Left hindlimb (tissue), 1 donor: ENCODE measurements at regions not wholly inside any gene's neighbourhood (a gene's known extent, or its start where the extent isn't known, plus 50 kb on each side); places are given as distances from the start of the nearest gene placed in this dataset.

ENCODE experiments used
- DNase-seq: peaks from one replicate; pipeline ENCODE4 v3.0.0-alpha.2; 2018

- DNase-seq, result no peak
Measured at GRCh38 chr6:141029908-141030307, 1102.8 kb upstream of the GJE1 start.

- DNase-seq, result no peak
Measured at GRCh38 chr6:141028791-141029280, 1103.9 kb upstream of the GJE1 start.

DNA sequence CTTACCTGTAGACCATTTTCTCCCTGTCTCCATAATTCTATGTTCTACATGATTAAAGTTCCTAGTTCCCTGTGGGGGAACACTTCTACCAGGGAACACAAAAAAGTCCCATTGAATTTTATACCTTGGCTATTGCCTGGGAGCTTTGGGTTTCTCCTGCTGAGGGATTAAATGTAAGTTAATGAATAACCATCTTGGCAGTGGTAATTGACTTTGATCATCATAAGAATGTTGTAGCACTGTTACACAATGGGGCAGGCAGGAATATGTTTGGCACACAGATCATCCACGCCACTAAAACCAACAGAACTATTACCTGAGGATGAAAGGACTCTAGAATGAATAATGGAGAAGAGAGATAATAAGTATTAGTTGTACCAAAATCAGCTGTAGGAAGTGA is 1106.2 kb upstream of the GJE1 start:
- no peak for DNase-seq

DNA sequence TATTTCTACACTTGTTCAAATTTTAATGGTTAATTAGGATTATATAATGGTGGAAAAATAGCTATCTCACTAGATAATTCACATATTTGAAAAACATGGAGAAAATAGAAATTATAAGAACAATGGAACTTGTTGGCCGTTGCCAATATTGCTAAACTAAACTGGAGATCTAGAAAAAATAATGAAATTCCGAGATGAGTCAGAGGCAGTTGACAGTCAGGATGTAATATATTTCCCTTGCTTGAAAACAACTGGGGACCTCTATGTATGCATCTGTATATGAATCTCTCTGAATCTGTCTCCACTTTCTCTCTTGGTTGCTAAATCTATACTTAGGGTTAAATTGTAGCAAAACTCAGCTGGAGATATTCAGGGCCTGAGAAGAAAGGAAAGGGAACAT is 1108.2 kb upstream of the GJE1 start:
- DNase-seq, result no peak

DNA sequence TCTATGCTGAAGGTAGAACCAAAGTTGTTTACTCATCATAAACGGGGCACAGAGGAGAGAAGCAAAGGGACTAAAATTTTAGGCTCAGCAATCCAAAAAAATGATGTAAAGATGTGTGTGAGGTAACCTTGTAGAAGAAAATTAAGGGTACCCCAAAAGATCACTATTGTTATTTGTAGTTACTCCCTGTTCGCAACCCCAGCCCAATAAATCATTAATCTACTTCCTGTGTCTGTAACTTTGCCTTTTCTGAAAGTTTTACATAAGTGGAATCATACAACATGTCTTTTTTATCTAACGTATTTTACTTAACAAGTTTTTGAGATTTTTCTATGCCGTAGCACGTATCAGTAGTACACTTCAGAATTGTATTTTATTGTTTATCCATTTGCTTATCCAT is 1114.8 kb upstream of the GJE1 start:
- DNase-seq, result no peak

GRCh38 chr6:141000917-141001316 is 1131.8 kb upstream of the GJE1 start:
- no peak for DNase-seq

DNA sequence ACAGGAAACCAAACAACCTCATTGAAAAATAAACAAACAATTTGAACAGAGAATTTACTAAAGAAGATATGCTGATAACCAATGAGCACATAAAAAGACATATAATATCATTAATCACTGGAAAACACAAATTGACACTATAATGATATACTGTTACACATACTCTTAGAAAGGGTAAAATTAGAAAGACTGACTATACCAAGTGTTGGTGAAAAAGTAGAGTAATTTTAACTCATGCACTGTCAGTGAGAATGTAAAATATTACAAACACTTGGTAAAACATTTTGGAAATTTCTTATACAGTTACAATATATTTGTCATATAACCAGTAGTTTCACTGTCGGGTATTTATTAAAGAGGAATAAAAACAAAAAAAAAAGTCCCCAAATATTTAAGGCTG is 1139.2 kb upstream of the GJE1 start:
- no peak for DNase-seq

- DNase-seq, result no peak
Measured at GRCh38 chr6:140992678-140993077, 1140.0 kb upstream of the GJE1 start.

DNA sequence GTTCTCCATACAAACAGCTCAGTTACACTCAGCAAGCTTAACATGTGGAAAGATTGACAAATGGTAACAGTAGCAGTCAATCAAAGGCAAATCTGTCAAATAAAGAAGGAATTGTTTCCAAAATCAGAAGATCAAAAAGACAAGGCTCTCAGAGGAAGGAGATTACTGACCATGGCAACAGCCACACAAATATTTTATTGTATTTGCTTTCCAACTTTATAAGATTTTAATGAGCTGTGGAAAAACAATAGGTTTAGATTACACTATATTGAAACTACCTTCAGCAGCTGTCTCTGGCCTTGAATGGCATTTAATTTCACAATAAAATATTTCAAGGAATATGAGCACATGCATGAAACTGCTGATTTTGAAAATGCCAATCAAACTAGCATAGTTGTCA is 1143.9 kb upstream of the GJE1 start:
- no peak for DNase-seq

DNA sequence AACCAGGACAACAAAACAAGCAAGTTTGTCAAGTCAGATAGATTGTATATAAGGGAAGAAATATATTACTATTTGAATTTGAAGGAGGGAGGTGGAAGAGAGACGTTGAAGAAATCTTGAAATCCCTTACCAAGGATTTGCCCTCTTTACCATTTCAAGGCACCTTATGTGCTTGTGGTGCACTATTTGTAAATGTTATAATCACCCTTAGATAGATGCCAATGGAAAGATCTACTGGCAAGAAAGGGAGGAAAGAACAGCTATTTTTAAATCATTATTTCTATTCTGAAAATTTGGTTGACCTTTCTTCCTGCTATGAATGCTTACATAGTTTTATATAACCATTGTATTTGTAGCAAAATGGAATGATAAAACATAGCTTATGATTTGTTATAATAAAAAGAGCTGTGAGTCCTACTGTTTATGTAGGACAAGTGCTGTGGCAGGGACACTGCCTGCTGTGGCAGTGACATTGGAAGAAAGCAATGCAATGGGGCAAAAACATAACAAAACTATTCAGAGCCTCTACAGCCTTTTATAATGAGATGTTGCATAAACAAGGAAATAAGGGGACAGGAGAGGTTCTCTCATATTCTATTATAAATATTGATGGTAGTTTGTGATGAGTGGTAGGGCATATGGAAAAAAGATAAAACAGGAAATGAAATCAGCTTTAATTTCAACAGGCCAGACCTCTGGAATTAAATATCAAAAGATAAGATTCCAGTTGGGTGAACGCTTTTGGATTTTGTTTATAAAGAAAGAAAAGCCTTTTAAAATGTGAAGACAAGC is 1145.2 kb upstream of the GJE1 start:
- DNase-seq, result no peak

GRCh38 chr6:140985679-140986275 is 1146.9 kb upstream of the GJE1 start:
- DNase-seq, result no peak

- no peak for DNase-seq
Measured at GRCh38 chr6:140980265-140980887, 1152.3 kb upstream of the GJE1 start.

DNA sequence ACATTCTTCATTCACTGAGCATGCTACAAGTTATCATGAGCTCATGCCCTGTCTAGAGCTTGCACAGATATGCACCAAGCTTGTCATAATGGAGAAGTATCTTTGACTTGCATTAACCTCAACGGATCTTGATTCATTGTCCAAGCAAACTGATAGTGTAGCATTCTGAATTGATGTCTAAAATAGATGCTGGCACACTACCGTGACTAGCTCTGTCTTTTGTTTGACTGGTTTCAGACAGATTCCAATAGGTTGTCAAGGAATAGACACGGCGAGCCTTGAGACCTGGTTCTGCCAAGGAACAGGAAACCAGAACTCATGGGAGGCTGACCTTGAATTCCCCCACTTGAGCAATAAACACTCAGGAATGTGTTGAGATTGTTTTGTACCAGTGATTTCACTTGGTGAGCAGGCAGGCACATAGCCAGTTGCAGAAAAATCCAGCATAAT is 1153.1 kb upstream of the GJE1 start:
- DNase-seq, result no peak

- no peak for DNase-seq
Measured at GRCh38 chr6:140977403-140977802, 1155.3 kb upstream of the GJE1 start.

- DNase-seq, result no peak
Measured at GRCh38 chr6:140976806-140977205, 1155.9 kb upstream of the GJE1 start.

DNA sequence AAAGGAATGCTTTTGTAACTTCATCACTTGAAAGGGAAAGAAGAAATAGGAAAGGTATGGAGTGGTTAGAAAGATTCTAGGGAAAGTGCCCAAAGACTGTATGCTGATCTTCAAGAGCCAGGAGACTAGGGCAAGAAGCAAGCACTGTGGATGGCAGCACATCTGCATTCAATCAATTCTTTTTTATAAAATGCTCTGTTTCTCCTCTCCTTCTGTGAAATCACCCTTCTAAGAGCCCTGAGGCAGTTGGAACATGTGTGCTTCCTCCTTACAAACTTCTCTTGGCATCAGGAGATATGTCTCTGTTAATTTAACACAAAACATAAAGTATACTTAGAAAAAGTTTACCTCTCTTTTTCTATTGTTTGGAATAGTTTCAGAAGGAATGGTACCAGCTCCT is 1162.2 kb upstream of the GJE1 start:
- DNase-seq, result no peak

DNA sequence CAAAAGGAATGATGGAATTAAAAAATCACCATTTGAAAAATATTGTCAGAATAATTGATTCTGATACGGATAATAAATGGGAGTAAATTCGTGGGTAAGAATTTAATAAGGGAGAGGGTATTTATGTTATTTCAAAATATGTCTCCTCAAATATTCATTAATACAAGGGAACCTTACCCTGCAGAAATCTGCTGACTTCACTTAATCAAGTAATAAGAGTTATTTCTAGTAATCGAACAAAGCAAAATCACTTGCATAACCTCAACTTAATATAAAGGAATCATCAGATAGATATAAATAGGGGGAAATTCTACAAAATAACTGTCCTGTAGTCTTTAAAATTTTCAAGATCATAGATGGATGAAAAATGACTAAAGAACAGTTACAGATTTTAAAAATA is 1164.7 kb upstream of the GJE1 start:
- DNase-seq, result no peak

DNA sequence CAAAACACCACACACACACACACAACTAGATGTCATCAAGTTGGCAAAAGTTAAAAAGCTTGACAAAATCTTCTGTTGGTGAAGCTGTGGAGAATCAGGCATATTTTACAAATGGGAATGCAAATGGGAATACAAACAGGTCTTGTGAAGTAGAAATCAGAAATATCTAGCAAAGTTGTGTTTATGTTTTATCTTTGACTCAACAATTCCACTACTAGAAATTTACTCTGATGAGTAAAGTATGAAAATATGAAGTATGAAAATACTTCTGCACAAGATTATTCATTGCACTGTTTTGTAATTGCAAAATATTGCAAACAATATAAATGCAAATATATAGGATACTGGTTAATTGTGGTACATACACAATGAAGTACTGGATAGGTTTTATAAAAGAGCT is 1166.0 kb upstream of the GJE1 start:
- DNase-seq, result no peak

DNA sequence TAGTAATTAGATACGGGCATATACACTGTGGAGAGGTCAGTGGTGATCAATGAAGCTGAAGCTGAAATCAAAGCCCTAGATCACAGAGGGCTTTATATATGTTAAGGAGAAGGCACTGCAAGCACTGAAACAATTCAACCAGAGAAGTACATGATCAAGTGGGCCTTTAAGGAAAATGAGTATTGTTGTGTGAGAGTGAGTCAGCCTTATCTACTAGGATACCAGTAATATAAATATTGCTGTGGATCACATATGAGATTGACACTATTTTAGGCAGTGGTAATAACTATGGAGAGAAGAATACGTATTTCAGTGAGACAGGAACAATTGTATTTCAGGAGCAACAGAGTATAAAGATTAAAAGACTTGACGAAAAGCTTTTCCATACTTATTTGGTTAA is 1172.2 kb upstream of the GJE1 start:
- no peak for DNase-seq

- no peak for DNase-seq
Measured at GRCh38 chr6:140957386-140957785, 1175.3 kb upstream of the GJE1 start.

DNA sequence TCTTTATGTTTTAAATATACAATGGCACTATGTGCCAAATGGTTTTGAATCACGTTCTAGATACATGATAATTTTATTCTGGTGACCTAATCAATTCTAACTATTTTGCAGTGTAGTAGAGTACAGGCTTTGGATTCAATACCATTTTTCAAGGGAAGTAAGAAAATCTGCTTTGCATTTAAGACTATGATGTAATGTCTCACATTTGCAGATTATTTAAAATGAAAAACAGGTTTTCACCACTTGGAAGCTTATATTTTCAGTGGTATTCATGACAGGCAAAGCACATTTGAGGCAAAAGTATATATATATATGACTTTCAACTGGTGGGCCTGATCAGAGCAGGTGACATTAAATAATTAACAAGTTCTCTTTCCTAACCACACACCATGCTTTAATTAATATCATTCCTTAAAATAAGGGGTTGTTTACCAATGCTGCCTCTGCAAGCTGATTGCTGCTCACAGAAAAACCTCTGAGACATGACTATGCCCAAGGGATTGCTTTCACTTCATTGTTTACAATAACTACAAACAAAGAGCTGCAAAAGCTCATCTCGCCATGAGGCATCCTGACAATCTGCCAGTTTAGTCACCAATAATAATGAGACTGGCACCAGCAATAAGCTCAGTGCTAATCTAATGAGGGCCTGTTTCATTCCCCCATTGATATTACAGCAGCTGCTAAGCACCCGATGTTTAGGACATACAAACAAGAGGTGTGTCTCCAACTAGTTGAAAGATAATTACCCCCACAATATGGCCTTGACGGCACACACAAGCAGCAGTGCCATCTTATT is 1176.0 kb upstream of the GJE1 start:
- no peak for DNase-seq

DNA sequence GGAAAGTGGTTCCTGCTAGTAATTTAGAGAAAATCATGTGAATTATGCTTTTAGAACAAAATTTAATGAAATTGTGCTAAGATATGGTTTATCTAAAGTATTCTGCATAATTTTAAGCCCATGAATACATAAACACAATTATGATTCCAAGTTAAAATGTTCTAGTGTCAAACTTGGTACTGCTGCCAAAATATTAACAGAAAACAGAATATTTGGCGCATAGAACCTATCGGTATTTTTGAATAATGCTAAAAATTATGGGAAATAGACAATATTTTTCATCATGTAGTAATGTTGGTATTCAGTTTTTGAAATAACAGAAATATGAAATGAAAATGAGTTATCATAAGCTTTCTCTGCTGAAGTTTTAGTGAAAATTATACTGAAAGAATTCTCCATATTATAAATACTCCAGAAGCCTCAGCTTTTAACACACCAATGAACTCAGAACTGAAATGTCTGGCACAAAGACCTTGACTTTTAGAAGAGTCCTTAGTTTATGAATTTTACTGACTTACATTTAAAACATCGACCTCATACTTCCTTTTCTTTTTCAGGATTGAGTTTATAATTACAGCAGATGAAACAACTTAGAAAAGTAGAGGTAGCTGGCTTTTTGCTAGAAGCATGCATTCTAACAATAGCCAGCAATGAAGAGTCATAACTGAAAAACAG is 1192.3 kb upstream of the GJE1 start:
- no peak for DNase-seq

GRCh38 chr6:140932909-140933308 is 1199.8 kb upstream of the GJE1 start:
- no peak for DNase-seq
